HG03095 (cell line): ENCODE measurements at regions not wholly inside any gene's neighbourhood (a gene's known extent, or its start where the extent isn't known, plus 50 kb on each side); places are given as distances from the start of the nearest gene placed in this dataset.
"Not testable (repeated sequence)": the region's sequence is repeated elsewhere in the genome, so short reads cannot be mapped to it uniquely, and the experiment has no call there.

ENCODE experiments used
- ATAC-seq: cut with Tn5 transposase; IDR thresholded peaks from one replicate; pipeline ENCODE4 v1.9.1; 2021; ENCODE audit warnings: moderate library complexity; ENCODE audit not compliant: unreplicated experiment

DNA sequence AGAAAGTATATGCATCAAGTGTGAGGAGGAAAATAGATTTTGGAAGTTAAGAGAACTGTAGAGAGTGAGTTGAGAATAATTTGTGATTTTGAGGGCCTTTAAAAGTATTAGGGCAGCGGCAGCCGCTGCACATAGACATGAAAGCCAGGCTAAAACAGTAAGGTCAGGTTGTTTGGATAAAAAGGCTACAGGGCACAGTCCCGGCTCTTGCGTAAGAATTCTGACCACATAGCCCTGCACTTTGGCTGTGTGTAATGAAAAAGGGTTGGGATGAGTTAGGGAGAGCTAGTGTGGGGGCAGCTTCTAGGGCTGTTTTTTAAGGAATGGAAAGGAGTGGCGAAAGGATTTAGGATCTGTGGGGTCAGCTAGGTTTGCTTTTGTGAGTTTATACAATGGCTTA is 130.8 kb downstream of the CCDC71L start:
- not testable (repeated sequence) for ATAC-seq

DNA sequence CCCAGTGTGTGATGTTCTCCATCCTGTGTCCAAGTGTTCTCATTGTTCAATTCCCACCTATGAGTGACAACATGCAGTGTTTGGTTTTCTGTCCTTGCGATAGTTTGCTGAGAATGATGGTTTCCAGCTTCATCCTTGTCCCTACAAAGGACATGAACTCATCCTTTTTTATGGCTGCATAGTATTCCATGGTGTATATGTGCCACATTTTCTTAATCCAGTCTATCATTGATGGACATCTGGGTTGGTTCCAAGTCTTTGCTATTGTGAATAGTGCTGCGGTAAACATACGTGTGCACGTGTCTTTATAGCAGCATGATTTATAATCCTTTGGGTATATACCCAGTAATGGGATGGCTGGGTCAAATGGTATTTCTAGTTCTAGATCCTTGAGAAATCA is 134.3 kb downstream of the CCDC71L start:
- ATAC-seq, result not testable (repeated sequence)

DNA sequence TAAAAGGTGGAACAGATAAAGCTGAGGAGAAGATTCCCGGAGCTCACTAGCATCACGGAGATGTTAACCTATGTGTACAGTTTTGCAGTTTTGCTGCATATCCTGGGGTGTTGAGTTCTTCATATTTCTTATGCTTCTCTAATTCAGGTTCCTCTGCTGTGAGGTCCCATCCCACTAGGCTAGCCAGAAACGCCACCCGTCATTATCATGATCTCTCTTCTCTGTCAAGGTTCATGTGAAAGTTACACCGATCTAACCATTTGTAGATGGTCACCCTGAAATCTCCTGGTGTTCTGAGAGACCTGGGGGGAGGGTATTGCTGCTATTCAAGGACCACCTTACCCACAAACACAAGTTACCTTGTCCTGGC is 136.3 kb downstream of the CCDC71L start:
- no peak for ATAC-seq

DNA sequence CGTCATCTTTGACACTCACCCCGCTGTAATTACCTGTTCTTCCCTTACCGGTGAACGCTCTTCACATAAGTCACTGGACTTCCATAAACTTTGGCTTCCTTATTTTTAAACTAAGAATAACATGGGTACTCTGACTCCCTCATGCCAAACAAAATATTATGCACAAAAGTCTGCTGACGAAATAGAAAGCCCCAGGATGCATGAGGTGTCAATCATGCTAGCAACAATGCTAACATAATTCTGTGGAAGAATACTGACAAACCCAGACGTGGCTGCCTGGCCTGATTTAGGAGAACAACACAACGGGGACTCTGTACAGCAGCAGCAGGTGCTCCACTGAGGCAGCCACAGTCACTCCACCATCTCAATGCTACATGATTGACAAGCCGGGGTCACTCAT is 137.5 kb downstream of the CCDC71L start:
- ATAC-seq, result no peak

DNA sequence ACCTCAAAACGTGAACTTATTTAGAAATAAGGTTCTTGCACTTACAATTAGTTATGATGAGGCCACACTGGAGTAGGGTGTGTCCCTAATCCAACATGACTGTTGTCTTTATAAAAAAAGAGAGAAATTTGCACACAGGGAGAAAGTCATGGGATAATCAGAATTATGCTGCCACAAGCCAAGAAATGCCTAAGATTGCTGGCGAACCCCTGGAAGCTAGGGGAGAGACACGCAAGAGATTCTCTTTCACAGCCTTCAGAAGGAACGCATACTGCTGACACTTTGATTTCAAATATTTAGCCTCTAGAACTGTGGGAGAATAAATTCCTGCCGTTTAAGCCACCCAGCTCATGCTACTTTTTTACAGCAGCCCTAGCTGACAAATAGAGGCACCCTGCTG is 138.3 kb downstream of the CCDC71L start:
- no peak for ATAC-seq

DNA sequence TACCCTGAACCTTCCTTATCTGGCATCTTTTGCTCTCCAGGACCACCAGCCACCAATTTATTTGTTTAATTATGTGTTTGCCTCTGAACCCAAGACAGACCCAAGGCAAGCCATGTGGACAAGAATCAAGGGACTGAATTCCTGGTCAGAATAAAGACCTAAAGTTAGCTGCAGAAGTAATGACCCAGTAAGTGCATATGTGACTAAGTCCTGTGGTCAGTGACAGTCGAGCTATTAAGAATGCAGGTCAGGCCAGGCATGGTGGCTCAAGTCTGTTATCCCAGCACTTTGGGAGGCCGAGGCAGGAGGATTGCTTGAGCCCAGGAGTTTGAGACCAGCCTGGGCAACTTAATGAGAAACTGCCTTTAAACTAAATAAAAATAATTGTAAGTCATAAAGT is 139.4 kb downstream of the CCDC71L start:
- ATAC-seq, result no peak

DNA sequence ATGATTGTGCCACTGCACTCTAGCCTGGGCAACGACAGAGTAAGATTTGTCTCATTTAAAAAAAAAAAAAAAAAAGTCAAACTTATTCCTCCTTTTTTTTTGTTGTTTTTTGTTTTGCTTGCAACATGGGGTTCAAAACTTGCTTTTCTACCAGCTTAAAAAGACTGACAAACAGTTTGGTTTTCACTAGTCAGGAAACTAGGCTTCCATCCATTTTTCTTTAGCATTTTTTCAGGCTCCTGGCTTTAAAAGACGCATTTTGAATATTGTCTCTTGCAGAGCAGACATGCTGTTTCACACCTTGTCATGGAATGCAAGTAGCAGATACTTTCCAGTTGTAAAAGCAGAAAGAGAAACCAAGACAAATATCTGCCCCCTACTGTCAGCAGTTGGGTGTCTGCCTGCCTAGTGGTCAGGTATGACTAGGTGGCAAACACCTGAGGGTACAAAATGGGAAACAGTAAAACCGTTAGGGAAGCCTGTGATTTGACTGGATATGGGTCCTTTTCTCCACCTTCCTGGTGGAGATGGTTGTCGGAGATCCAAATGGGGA is 139.9 kb downstream of the CCDC71L start:
- ATAC-seq, result no peak

DNA sequence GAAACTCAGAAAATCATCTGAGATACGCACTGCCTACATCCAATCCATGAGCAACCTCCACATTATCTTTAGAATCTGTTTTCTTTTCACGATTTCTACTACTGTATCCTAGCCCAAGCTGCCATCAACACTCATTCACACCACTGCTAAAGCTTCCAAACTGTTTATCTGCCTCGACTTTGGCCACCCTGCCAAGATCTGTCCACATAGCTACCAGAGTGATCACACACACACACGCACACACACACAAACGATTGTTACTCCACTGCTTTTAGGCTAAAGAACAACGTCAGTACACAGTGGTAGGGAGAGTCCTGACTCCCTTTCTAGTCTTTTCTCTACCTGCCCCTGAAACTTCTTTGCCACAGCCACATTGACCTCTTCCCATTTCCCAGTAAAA is 142.0 kb downstream of the CCDC71L start:
- ATAC-seq, result no peak

- ATAC-seq, result no peak
Measured at GRCh38 chr7:106518239-106518638, 142.7 kb downstream of the CCDC71L start.

- ATAC-seq, result no peak
Measured at GRCh38 chr7:106517508-106517907, 143.4 kb downstream of the CCDC71L start.

- no peak for ATAC-seq
Measured at GRCh38 chr7:106515321-106515720, 145.6 kb downstream of the CCDC71L start.

GRCh38 chr7:106514881-106515280 is 146.1 kb downstream of the CCDC71L start:
- no peak for ATAC-seq

DNA sequence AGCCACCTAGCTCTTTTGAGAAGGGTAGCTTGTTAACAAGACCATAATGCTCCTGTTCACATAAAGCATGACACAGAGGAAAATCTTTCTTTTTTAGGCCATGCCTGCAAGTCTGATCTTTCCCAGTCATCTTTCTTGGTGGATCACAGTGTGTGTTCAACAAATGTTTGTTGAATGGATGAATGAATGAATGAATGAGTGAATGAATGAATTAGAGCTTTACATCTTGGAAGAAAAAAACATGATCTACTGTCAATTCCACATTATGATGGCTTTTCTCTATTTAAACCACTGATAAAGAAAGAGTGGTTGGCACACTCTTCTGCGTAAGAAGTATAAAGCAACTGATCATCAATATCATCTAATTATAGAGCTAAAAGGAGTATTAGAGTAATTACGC is 148.7 kb downstream of the CCDC71L start:
- no peak for ATAC-seq

GRCh38 chr7:106504645-106505044 is 156.3 kb downstream of the CCDC71L start:
- ATAC-seq, result no peak

DNA sequence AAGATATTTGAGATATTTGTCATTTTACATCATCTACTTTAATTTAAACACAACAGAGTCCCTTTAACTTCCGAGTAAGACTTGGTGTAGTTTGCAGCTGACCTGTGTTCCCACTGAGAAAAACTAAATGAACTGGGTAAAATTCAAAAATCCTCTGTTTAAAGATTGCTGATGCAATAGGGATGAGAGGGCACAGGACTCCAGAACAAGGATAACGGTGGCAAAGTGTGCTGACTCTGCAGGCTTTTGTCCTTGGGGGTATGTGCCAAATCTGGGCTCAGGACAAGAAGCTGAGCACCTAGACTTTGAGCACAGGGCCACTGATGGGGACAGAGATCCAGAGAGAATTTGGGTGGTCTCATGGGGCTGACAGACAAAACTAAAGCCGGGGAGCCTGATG is 156.8 kb downstream of the CCDC71L start:
- no peak for ATAC-seq

- ATAC-seq, result no peak
Measured at GRCh38 chr7:106503626-106504025, 157.3 kb downstream of the CCDC71L start.

GRCh38 chr7:106501605-106502580 is 159.1 kb downstream of the CCDC71L start:
- ATAC-seq, result no peak

GRCh38 chr7:106499897-106500296 is 161.1 kb downstream of the CCDC71L start:
- ATAC-seq, result no peak

DNA sequence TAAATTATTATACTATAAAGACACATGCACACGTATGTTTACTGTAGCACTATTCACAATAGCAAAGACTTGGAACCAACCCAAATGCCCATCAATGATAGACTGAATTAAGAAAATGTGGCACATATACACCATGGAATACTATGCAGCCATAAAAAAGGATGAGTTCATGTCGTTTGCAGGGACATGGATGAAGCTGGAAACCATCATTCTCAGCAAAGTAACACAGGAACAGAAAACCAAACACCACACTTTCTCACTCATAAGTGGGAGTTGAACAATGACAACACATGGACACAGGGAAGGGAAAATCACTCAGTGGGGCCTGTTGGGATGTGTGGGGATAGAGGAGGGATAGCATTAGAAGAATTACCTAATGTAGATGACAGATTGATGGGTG is 163.0 kb downstream of the CCDC71L start:
- ATAC-seq, result not testable (repeated sequence)

DNA sequence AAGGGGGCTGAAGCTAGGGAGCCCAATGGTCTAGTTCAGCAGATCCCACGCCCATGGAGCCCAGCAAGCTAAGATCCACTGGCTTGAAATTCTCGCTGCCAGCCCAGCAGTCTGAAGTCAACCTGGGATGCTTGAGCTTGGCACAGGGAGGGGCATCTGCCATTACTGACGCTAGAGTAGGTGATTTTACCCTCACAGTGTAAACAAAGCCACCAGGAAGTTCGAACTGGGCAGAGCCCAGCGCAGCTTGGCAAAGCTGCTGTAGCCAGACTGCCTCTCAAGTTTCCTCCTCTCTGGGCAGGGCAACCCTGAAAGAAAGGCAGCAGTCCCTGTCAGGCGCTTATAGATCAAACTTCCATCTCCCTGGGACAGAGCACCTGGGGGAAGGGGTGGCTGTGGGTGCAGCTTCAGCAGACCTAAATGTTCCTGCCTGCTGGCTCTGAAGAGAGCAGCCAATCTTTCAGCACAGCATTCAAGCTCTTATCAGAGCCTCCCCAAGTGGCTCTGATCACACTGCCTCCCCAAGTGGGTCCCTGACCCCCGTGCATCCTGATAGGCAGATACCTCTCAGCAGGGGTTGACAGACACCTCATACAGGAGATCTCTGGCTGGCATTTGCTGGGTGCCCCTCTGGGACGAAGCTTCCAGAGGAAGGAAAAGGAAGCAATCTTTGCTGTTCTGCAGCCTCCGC is 167.8 kb downstream of the CCDC71L start:
- ATAC-seq, result no peak

DNA sequence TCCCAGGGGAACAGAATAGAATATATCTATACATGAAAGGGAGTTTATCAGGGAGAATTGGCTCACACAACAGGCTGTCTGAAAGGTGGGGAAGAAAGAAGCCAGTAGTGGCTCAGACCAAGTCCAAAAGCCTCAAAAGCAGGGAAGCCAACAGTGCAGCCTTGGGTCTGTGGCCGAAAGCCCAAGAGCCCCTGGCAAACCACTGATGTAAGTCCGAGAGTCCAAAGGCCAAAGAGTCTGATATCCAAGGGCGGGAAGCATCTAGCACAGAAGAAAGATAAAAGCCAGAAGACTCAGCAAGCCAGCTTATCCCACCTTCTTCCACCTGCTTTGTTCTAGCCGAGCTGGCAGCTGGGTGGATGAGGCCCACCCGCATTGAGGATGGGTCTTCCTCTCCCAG is 172.5 kb downstream of the CCDC71L start:
- no peak for ATAC-seq

DNA sequence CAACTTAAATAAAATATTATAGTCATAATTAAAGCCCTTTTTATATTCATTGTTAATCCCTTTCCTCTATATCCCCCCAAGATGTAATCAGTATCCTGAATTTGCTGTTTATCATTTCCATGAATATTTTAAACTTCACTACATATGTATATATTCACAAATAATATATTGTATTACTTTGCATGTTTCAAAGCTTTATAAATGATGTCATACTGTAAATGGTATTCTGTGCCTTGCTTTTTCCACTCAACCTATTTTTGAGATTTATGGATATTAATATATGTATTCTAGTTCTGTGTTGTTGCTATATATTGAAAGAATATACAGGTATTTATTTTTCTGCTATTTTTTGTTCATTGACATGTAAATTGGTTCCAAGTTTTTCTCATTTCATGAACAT is 173.1 kb downstream of the CCDC71L start:
- ATAC-seq, result no peak
